ENCODE measurements at regions not wholly inside any gene's neighbourhood (a gene's known extent, or its start where the extent isn't known, plus 50 kb on each side); places are given as distances from the start of the nearest gene placed in this dataset.

GRCh38 chr6:122066200-122066599, 333.3 kb upstream of the HSF2 start:
- POLR2A ChIA-PET: no interaction called here
- TF ChIP-seq MAFK (IDR thresholded peaks at IDR 0.05; ENCODE audit: partially characterized antibody): no peak
- no peak for TF ChIP-seq ESRRA (IDR thresholded peaks at IDR 0.05; ENCODE audit: borderline replicate concordance, low read length)
- TF ChIP-seq, protein P1, sequence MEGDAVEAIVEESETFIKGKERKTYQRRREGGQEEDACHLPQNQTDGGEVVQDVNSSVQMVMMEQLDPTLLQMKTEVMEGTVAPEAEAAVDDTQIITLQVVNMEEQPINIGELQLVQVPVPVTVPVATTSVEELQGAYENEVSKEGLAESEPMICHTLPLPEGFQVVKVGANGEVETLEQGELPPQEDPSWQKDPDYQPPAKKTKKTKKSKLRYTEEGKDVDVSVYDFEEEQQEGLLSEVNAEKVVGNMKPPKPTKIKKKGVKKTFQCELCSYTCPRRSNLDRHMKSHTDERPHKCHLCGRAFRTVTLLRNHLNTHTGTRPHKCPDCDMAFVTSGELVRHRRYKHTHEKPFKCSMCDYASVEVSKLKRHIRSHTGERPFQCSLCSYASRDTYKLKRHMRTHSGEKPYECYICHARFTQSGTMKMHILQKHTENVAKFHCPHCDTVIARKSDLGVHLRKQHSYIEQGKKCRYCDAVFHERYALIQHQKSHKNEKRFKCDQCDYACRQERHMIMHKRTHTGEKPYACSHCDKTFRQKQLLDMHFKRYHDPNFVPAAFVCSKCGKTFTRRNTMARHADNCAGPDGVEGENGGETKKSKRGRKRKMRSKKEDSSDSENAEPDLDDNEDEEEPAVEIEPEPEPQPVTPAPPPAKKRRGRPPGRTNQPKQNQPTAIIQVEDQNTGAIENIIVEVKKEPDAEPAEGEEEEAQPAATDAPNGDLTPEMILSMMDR (IDR thresholded peaks at IDR 0.05): no peak
- FAIRE-seq: no peak

DNA sequence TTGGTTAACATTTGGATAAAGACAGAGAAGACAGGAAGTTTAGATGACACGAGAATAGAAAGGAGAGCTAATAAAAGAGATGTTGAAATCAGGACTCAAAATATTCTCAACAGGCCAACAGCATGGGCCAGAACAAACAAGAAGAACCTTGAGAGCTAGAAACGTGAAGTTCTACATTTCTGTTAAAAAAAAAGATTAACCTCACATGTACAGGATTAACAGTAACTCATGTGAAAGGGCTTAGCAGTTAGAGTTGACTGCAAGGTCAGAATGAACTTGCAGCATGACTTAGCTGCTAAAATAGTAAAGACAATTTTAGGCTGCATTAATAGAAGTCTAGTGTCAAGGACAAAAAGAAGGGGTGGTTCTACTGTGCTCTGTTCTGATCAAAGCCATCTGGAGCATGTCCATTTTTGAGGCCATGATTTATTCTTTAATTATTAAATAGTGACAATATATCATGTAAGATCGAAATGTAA, 331.1 kb upstream of the HSF2 start:
- FAIRE-seq (no peak), ATAC-seq (no peak), DNase-seq (ENCODE audit: low read depth in 1 of 2, low spot score in 1 of 2) (no peak)
- no peak overlapping the region for H3K27ac ChIP-seq
- no peaks in the 10 kb centered on the region for H3K9me3 ChIP-seq
- CTCF ChIA-PET: no interaction called here
- WGBS (ENCODE audit: missing lambda C conversion rate): 18% methylated on average over 3 of the region's 3 CpGs
- H3K4me2 ChIP-seq: no peak overlapping the region
- TF ChIP-seq POLR2A (IDR thresholded peaks at IDR 0.05; ENCODE audit: low read length): no peak
- TF ChIP-seq RARB (CRISPR knock-in tag; IDR thresholded peaks at IDR 0.05): no peak
- TF ChIP-seq CHD2 (IDR thresholded peaks at IDR 0.05; ENCODE audit: low read length, partially characterized antibody): no peak
- no peak for TF ChIP-seq HOXB5 (CRISPR knock-in tag; IDR thresholded peaks at IDR 0.05)
- TF ChIP-seq EP300 (IDR thresholded peaks at IDR 0.05): no peak
- TF ChIP-seq ZC3H11A (IDR thresholded peaks at IDR 0.05): no peak
- no peak for TF ChIP-seq REST (IDR thresholded peaks at IDR 0.05)
- no peak for TF ChIP-seq SMC3 (IDR thresholded peaks at IDR 0.05)
- TF ChIP-seq FOSL2 (IDR thresholded peaks at IDR 0.05): no peak
- no peak for TF ChIP-seq FOSL2 (CRISPR knock-in tag; IDR thresholded peaks at IDR 0.05)
- TF ChIP-seq, protein P2, sequence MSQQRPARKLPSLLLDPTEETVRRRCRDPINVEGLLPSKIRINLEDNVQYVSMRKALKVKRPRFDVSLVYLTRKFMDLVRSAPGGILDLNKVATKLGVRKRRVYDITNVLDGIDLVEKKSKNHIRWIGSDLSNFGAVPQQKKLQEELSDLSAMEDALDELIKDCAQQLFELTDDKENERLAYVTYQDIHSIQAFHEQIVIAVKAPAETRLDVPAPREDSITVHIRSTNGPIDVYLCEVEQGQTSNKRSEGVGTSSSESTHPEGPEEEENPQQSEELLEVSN (IDR thresholded peaks at IDR 0.05; ENCODE audit: borderline replicate concordance, low read depth): no peak
- no peak for TF ChIP-seq PHF8 (IDR thresholded peaks at IDR 0.05; ENCODE audit: borderline replicate concordance, low read depth)
- no peak for TF ChIP-seq NPAS2 (CRISPR knock-in tag; IDR thresholded peaks at IDR 0.05; ENCODE audit: borderline replicate concordance)
- TF ChIP-seq KDM5A (IDR thresholded peaks at IDR 0.05): no peak
- no peak for TF ChIP-seq MAZ (IDR thresholded peaks at IDR 0.05; ENCODE audit: borderline replicate concordance, low read depth, low read length)
- TF ChIP-seq HDAC2 (IDR thresholded peaks at IDR 0.05): no peak
- no peak for TF ChIP-seq TP53 (CRISPR knock-in tag; IDR thresholded peaks at IDR 0.05)
- no peak for TF ChIP-seq JUNB (IDR thresholded peaks at IDR 0.05)
- TF ChIP-seq, protein P3, sequence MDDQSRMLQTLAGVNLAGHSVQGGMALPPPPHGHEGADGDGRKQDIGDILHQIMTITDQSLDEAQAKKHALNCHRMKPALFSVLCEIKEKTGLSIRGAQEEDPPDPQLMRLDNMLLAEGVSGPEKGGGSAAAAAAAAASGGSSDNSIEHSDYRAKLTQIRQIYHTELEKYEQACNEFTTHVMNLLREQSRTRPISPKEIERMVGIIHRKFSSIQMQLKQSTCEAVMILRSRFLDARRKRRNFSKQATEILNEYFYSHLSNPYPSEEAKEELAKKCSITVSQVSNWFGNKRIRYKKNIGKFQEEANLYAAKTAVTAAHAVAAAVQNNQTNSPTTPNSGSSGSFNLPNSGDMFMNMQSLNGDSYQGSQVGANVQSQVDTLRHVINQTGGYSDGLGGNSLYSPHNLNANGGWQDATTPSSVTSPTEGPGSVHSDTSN (IDR thresholded peaks at IDR 0.05): no peak
- H3K4me1 ChIP-seq: no peaks in the 10 kb centered on the region
- POLR2A ChIA-PET: no interaction called here
- no peak overlapping the region for H3K4me3 ChIP-seq

More at GRCh38 chr6:122066200-122066599, 333.3 kb upstream of the HSF2 start:
- Histone ChIP-seq H3K4me3 (no peak overlapping the region), H3K4me2 (no peak overlapping the region), H3K27ac (no peak overlapping the region), H3K9me3 (no peaks in the 10 kb centered on the region), H3K4me1 (no peaks in the 10 kb centered on the region)
- DNase-seq (ENCODE audit: low read depth in 1 of 2, low spot score in 1 of 2) (no peak), ATAC-seq (no peak)
- CTCF ChIA-PET: no interaction called here
- WGBS (ENCODE audit: missing lambda C conversion rate): 73% methylated on average over 4 of the region's 4 CpGs

All from A549 (cell line).